ENCODE measurements at regions not wholly inside any gene's neighbourhood (a gene's known extent, or its start where the extent isn't known, plus 50 kb on each side); places are given as distances from the start of the nearest gene placed in this dataset.

GRCh38 chr2:62596061-62596921 lies 90.3 kb upstream of the TMEM17 start:
- TF ChIP-seq POLR2AphosphoS5 (IDR thresholded peaks at IDR 0.05; ENCODE audit: borderline replicate concordance, low read depth, low read length): no peak
- TF ChIP-seq EZH2 (IDR thresholded peaks at IDR 0.05): no peak
- no peak for TF ChIP-seq FOXP2 (optimal IDR thresholded peaks at IDR 0.05; ENCODE audit: control extremely low read depth, extremely low read length, insufficient read depth)

Data from SK-N-MC (cell line).